ENCODE measurements at regions not wholly inside any gene's neighbourhood (a gene's known extent, or its start where the extent isn't known, plus 50 kb on each side); places are given as distances from the start of the nearest gene placed in this dataset.

DNA sequence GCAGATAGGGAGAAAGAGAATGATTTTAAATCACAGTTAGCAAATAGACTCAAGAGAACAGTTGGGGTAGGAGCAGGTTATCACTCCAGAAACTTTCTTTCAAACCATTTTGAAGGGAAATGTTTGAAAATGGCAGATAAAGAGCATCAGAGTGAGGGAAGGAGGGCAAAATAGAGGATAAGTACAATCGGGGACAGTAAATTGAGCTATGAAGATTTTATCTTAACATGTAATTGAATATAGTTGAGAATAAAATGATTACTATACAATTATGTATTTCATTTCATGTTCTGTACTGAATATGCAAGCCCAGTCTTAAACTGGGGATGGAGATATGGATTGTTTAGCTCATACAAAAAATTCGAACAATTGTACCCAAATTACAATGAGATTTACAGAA, 54.0 kb downstream of the MAP10 start:
- TF ChIP-seq GATA2 (IDR thresholded peaks at IDR 0.05; ENCODE audit: low read depth, low read length) (peak; percentile 64; the same call in 1 of the 2 replicates), GATA3 (IDR thresholded peaks at IDR 0.05; ENCODE audit: low read depth, low read length) (peak; percentile 92)

DNA sequence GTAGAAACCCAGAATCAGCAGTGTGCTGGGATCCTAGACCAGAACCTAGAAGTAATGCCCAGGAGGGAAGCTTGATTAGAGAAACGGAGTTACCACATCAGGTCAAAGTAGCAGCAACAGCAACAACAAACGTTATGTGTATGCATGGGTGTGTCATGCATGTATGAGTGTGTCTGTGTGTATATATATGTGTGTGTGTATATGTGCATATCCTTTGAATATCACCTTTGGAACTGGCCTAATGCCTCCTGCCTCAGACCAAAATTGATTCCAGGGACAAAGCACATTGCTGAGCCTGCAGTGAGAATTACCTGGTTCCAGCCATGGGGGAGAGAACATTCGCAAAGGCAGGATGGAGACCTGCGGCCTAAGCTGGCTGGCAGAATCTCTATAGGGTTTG, 55.9 kb downstream of the MAP10 start:
- TF ChIP-seq GATA2 (IDR thresholded peaks at IDR 0.05; ENCODE audit: low read depth, low read length) = no peak
- no peak for TF ChIP-seq GATA3 (IDR thresholded peaks at IDR 0.05; ENCODE audit: low read depth, low read length)

DNA sequence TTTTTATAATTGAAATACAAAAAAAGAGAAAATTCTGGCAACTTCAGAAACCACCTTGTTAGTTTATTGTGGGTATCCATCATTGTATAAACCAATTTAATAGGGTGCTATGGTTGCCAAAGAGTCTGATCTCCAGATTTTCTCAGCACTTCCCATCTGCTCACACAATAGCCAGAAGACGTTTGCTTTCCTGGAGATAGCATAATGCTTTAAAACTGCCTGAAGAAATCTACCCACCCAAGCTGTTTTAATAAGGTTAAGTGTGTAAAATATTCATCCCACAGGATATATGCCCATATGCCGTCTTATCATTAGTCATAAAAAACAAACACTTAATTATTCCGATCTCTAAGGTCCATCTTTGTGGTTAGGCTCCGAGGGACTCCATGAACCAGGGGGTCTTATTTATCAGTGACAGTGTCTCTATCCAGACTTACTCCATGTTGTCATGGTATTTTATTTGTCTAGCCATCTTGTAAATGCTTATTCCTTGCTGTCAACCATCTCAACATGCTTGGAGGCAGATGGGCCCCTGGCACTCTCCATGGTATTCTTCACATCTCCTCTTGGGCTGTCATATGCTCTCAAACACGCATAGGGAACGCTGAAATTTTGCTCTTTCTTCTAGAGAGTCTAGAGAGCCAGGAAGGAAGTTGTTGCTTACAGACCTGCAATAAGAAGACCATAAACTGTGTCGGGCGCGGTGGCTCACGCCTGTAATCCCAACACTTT, 58.5 kb downstream of the MAP10 start:
- no peak for TF ChIP-seq GATA2 (IDR thresholded peaks at IDR 0.05; ENCODE audit: low read depth, low read length)
- no peak for TF ChIP-seq GATA3 (IDR thresholded peaks at IDR 0.05; ENCODE audit: low read depth, low read length)

DNA sequence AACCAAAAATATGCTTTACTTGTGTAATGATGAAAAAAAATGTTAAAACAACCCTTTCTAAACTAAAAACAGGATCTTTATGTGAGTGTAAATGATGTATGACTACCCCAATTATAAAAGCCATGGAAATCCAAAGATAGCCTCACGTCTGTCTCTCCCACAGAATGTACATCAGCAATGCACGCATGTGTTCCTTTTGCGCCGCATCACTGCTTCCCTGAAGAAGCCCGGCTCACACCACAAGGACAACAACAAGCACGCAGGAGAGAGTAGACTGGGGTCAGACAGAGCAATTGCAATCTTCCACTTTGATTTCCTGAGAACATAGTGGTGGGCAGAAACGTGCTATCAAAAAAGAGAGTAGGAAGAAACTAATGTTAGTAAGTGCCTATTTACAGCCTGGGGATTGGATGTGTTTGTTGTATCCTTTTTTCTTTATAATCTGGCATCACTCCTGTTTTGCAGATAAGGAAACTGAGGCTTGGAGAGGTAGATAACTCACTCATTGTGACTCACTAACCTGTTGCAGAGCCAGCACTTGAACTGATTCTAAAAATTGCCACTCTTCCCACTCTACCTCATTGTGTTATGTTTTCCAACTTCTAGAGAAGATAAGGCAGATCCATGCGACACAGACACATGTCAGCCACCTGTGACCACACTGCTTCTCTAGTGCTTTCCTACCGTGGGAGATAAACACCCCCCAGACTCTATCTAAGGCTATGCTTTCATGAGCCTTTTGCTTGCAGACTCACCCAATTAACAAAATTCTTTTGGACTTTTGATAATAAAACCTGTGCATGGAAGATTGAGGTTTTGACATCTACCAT, 60.1 kb downstream of the MAP10 start:
- no peak for TF ChIP-seq GATA2 (IDR thresholded peaks at IDR 0.05; ENCODE audit: low read depth, low read length)
- TF ChIP-seq GATA3 (IDR thresholded peaks at IDR 0.05; ENCODE audit: low read depth, low read length) = no peak

DNA sequence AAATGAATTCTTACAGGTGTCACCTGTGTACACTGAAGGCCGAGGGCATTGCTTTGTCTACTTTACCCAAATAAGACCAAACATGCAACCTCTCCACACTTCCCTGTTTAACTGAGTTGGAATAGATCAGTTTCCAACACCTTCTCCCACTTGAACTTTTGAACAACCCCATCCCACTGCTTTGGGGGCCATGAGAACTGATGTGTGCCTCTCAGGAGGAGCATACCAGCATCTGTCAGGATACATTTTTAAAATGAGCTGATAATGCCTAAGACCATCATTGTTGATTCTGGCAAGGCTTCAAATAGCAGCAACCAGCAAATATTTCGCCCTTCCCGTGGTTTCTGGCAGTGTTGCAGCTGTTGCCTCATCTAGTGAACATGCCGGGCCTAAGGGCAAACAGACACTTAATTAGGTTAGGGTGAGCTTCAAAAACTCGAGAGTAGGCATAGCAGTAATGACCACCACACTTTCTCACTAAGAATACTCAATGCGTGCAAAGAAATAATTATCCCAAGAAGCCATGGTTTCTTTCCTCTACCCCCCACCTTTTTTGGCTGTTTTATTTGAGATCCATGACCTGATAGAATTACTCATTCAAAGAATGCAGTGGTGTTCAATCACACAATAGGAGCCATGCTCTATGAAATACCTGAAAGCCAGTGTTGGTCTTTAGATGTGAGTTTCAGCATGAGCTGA, 63.7 kb downstream of the MAP10 start:
- TF ChIP-seq GATA3 (IDR thresholded peaks at IDR 0.05; ENCODE audit: low read depth, low read length) (no peak), GATA2 (IDR thresholded peaks at IDR 0.05; ENCODE audit: low read depth, low read length) (no peak)

DNA sequence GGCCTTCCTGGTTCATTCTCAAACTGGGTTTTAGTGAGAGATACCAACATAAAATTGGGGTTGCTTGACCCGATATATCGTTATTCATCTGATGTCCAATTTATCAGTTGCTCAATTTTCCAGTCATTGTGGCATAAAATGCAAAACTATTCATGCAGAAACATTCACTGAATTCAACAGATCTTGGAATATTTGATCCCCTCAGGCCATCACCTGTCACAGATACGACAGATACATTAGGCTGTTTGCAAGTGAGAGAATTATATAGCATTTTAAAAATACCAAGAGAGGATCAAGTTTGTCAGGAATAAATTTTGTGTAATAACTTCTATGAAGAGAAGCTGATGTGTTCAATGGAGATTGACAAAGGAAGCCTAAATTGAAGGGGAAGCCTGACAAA, 67.1 kb downstream of the MAP10 start:
- TF ChIP-seq GATA2 (IDR thresholded peaks at IDR 0.05; ENCODE audit: low read depth, low read length) (no peak), GATA3 (IDR thresholded peaks at IDR 0.05; ENCODE audit: low read depth, low read length) (no peak)

DNA sequence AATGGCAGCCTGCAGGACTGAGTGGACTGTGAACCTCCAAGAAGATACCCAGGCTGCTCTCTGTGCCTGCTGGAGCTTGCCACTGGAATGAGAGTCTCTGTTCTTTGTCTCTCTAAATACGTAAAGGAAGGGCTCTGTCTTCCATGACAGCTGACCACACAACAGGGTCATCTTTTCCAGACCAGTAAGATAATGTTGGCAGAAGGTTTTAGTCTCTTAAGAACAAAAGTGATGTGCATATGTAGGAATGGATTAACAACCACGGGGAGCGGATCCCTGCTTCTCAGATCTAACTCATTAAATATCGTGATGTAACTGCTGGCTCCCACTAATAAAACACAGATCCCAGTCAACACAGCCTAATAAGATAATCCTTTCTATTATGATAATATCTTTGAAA, 67.5 kb downstream of the MAP10 start:
- TF ChIP-seq GATA3 (IDR thresholded peaks at IDR 0.05; ENCODE audit: low read depth, low read length) (peak; percentile 61; the same call in 1 of the 2 replicates), GATA2 (IDR thresholded peaks at IDR 0.05; ENCODE audit: low read depth, low read length) (peak; percentile 54)

DNA sequence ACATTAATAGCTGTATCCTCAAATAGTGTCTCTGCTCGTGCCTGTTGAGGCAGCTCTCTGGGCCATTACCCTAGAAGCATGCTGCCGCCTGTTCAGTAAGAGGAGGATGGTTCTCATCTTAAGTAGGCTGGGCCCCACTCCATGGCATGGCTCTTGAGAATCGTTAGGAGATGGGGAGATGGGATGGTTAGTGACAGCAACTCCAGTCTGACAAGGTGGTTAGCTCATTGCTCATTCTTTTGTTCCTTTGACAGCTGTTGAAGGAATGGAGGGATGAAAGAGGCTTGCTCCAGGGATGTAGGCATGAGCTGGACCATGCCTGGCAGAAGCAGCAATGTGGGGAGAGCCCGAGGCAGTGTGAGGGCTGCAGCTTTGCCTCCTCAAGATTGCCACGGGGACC, 68.2 kb downstream of the MAP10 start:
- TF ChIP-seq GATA3 (IDR thresholded peaks at IDR 0.05; ENCODE audit: low read depth, low read length) (no peak), GATA2 (IDR thresholded peaks at IDR 0.05; ENCODE audit: low read depth, low read length) (no peak)

DNA sequence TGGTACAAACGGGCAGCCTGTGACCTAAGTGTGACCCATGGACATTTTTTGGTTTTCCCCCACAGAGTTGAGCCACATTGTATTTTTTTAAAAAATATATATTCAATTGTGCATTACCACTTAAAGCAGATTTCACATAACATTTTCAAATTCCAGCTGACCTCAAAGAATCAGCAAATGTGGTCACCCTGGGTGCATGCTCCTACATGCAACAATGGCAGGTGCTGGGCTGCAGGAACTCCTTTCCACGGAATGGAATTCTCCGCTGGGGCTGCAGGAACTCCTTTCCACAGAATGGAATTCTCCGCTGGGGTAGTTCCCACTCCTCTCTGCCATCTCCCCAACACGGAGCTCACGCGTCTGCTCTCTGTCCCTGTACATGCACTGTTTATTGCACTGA, 68.7 kb downstream of the MAP10 start:
- TF ChIP-seq GATA3 (IDR thresholded peaks at IDR 0.05; ENCODE audit: low read depth, low read length) = no peak
- TF ChIP-seq GATA2 (IDR thresholded peaks at IDR 0.05; ENCODE audit: low read depth, low read length) = no peak

DNA sequence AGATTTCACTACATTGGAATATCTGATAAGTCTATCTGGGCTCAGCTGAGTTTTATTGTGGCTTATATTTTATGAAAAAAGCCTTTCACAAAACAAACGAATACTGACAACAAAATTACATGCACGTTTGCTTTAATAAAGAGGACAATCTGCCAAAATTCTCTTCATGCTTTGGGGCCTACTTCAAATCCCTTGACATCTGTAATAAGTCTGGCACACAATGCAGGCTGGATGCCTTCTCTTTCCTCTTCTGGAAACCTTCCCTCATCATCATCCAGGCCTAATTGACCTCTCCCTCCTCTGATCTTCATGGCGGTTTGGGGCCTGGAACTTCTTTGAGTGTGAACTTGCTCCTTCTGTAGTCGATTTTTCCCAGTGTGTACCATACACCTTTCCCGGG, 70.3 kb downstream of the MAP10 start:
- TF ChIP-seq GATA3 (IDR thresholded peaks at IDR 0.05; ENCODE audit: low read depth, low read length) (no peak), GATA2 (IDR thresholded peaks at IDR 0.05; ENCODE audit: low read depth, low read length) (no peak)

DNA sequence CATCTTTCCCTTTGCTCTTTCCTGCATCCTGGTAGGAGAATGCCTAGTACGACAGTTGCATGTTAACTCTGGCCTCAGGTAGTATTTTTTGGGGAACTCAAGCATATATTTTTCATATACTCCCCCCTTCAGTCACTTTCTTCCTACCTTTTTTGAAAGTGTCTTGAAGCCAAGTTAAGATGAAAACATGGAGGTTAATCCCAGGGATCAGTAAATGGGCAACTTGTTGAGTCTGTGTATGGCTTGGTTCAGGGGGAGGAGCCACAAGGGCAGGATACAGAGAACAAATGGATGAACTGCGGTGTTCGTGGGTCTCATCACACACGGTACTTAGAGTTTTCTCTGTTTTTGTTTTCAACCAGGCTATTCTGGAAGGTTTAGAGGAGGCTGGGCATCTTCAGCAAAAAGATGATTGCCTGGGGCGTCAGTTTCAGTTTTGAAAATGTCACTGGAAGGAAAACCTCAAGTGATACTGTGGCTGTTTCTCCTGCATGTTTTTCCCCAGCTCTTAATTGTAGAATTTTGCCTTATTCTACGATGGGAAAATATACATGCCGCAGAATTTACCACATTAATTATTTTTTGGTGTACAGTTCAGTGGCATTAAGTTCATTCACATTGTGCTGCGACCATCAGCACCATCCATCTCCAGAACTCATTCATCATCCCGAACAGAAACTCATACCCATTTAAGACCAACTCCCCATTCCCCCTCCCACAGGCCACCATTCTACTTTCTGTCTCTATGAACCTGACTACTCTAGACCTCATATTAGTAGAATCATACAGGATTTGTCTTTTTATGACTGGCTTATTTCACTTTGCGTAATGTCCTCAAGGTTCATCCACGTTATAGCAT, 71.5 kb downstream of the MAP10 start:
- TF ChIP-seq GATA3 (IDR thresholded peaks at IDR 0.05; ENCODE audit: low read depth, low read length) (no peak), GATA2 (IDR thresholded peaks at IDR 0.05; ENCODE audit: low read depth, low read length) (no peak)

DNA sequence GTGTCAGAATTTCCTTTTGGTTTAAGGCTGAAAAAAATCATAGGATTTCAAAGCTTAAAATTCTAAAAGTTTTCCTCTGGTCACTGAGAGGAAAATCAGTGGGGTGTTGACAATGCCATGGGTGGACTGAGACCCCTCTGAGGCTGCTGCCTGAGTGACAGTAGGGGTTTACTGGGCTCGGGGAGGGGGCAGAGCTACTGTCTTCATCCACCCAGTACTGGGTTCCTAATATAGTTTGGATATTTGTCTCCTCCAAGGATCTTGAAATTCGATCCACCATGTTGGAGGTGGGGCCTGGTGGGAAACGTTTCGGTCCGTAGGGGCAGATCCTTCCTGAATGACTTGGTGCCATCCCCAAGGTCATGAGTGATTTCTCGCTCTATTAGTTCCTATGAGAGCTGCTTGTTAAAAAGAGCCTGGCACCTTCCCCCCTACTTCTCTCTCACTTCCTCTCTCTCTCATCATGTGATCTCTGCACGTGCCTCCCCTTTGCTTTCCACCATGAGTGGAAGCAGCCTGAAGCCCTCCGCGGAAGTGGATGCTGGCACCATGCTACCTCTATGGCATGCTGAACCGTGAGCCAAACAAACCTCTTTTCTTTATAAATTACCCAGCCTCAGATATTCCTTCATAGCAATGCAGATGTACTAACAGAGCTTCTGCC, 72.3 kb downstream of the MAP10 start:
- TF ChIP-seq GATA3 (IDR thresholded peaks at IDR 0.05; ENCODE audit: low read depth, low read length) (no peak), GATA2 (IDR thresholded peaks at IDR 0.05; ENCODE audit: low read depth, low read length) (no peak)

DNA sequence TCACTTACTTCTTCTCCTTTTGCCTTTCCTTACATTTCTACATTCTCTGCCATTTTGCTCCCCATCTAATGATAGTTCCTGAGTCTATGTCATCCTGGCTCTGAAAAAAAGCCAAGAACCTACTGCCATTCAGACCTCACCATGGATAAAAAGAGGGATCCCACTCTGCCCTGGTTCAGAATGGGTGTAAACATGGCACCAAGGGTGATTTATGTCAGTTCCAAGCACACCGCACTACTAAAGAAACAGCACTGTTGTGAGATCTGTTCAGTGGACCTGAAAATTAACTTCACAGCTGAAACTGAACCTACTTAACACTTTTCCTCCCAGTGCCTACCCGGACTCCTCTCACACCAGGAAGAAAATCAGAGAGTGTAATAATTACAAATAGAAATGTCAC, 72.3 kb upstream of the NTPCR start:
- TF ChIP-seq GATA2 (IDR thresholded peaks at IDR 0.05; ENCODE audit: low read depth, low read length) = no peak
- no peak for TF ChIP-seq GATA3 (IDR thresholded peaks at IDR 0.05; ENCODE audit: low read depth, low read length)
